HG02759 (cell line): ENCODE measurements at regions not wholly inside any gene's neighbourhood (a gene's known extent, or its start where the extent isn't known, plus 50 kb on each side); places are given as distances from the start of the nearest gene placed in this dataset.
"Not testable (repeated sequence)": the region's sequence is repeated elsewhere in the genome, so short reads cannot be mapped to it uniquely, and the experiment has no call there.

ENCODE experiments used
- ATAC-seq: cut with Tn5 transposase; IDR thresholded peaks from one replicate; pipeline ENCODE4 v1.9.1; 2021; ENCODE audit warnings: mild to moderate bottlenecking, moderate library complexity; ENCODE audit not compliant: unreplicated experiment

DNA sequence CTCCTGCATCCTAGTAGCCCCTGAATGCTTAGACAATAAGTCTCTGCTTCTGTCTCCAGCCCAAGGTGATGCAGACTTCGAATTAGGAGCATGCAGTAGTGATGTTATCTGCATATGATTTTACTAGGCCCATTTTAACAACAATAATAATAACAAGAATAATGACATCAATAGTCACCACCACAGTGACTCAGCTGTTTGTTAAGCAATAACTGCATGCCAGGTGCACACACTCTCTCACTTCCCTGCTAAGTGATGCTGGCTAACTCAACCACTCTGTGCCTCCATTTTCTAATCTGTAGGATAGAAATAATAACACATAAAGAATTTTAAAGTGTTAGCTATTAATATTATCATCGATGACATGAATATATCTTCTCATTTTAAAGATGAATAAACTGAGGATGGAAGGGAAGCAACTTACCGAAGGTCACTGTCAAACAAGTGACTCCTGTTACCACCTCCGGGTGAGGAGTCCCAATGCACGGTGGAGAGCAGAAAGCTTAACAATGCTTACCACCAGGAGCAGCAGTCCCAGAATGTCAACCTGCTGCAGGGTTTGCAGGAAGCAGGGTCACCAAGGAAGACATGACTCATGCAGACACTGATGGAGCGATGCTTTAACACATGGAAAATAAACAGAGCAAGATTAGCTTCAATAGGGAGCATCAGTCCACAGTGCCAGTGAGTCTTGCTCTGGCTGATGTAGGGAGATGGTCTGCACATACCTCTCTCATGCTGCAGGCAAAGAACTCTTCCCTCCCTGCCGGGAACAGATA lies 290.2 kb downstream of the SPATA17 start:
- ATAC-seq: no peak

- no peak for ATAC-seq
Measured at GRCh38 chr1:217924924-217925323, 293.8 kb downstream of the SPATA17 start.

- ATAC-seq: no peak
Measured at GRCh38 chr1:217929213-217929885, 298.2 kb downstream of the SPATA17 start.

- ATAC-seq: no peak
Measured at GRCh38 chr1:217943361-217943760, 312.2 kb downstream of the SPATA17 start.

DNA sequence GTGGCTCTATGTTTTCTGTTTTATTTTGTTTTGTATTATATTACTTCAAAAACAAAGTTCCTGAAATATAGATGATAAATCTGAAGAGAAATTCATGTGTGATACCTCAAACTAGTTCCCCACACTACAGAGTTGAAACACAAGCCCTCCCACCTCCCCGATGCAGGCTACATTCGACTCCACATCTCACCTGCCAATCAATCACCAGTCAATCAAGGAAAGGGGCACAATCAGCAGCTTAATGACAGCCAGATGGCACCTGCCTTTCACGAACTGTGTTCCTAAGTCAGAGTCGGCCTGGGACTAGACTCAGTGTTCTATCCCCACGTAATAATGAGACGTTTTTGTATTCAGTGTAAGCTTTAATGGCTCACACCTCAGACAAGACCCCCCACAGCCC lies 313.4 kb downstream of the SPATA17 start:
- ATAC-seq: no peak

DNA sequence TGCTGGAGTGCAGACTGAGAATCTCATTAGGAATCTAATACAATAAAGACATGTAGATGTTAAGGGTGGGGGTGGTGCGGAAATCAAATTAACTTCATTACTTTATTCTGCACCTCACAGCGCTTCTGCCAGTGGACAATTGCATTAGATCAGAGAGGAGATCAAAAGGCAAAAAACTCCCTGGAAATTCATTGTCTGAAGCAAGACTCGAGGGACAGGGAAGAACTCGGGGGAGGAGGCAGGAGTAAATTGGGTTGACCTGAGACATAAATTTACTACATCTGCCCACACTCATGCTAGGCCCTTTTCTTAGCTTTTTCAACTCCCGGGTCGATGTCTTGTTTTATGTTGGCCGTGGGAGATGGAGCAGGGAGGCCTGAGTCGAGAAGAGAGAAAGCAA lies 315.4 kb downstream of the SPATA17 start:
- no peak for ATAC-seq

DNA sequence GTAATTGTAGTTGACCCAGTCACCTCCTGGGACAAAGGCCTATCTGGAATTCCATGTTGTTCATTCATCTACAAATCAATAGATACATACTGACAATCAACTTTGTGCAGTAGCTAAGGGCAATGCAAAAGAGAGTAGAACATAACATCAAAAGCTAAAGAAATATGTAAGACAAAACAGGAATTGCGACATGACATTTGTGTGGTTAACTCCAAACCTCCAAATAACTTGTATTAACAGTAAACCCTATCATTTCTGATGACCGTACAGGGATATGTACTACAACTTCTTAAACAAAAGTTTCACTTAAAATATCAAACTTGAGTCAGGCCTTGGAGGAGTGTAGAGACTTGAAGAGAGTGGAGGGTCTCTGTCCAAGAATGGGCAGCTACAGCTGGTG lies 317.6 kb downstream of the SPATA17 start:
- ATAC-seq: no peak

DNA sequence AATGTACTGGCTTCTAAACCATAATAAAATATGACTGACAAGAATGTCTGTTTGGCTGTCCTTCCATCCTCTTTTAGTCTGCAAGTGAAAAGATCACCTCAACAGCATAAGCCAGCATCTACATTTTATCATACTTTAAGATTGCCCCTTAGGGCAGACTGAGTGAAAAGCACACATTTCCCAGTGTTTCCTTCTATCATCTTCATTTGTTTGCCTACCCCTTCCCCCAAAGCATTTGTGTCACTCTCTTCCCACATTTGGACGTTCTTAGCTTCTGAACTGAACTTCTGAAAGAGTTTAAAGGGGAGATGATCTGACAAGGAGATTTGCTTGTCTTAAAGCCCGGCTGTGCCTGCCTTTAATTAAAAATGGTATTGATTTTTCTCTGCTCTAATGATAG lies 322.2 kb downstream of the SPATA17 start:
- no peak for ATAC-seq

GRCh38 chr1:217953922-217954321 lies 322.8 kb downstream of the SPATA17 start:
- ATAC-seq: no peak

- ATAC-seq: no peak
Measured at GRCh38 chr1:217955723-217956122, 324.6 kb downstream of the SPATA17 start.

GRCh38 chr1:217965156-217965786 lies 319.8 kb upstream of the RRP15 start:
- no peak for ATAC-seq

DNA sequence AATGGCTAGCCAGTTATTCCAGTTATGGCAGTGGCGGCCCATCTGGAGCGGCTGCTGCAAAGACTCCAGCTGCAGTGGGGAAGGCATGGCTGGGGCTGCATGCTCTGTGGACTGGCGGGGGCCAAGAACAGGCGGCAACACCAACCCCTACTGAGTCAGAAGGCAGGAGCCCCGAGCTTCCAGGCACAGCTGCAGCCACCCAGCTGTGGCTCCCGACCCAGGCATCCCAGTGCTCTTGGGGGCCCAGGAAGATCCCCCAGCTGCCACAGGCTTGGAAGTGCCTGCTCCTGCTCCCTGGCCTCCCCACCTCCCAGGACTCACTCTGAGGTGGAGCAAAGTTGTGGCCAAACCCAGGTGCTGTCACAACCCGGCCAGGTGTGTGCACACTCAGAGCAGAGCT lies 317.0 kb upstream of the RRP15 start:
- no peak for ATAC-seq

- ATAC-seq: no peak
Measured at GRCh38 chr1:217969428-217969827, 315.7 kb upstream of the RRP15 start.

DNA sequence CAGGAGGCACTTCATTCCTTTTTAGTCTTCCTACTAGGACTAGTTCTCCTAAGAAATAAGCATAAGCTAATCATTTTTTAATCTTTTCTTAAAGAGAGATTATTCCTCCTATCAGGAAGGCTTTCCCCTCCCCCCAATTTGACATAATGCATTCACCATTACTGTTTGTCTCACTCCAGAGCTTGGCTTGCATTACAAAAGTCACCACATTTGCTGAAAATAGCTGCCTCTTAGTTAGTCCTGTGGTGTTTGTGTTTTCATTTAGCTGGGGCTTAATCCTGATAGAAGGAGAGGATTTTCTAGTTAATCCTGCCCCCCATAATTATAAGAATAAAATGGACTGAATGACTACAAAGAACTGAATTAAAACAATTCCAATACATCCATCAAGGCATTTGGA lies 307.1 kb upstream of the RRP15 start:
- no peak for ATAC-seq

- no peak for ATAC-seq
Measured at GRCh38 chr1:217981430-217981829, 303.7 kb upstream of the RRP15 start.

DNA sequence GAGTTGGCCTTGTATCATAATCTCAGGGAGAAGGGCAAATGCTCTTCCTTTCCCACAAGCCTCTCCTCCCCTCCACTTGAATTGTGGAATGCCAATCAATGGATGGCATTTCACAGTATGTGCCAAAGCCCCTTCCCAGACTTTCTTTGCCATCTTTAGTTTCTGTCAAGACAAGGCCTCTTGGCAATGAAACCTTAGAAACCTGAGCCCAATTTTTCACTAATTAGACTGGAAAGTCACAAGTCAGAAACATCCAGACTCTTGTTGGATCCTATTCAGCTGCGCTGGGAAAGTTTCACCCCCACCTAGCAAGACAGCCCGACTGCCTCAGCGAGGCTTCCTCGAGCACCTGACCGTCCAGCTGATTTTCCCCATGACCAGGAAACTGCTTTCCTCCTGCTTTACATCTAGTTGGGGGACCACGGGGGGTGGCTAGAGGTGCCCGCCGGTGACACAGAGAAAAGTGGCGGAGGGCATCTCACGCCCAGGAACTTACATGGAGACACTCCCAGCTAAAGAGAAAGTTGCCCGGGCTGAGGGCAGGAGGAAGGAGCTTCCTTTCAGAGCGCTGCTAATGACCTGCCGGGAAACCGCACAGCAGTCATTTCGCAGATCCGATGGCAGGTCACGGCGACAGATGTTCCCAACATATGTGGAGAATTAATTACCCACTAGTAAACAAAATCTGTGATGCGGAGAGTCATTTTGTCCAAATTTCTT lies 302.6 kb upstream of the RRP15 start:
- no peak for ATAC-seq

- ATAC-seq: no peak
Measured at GRCh38 chr1:217983051-217983375, 302.1 kb upstream of the RRP15 start.

DNA sequence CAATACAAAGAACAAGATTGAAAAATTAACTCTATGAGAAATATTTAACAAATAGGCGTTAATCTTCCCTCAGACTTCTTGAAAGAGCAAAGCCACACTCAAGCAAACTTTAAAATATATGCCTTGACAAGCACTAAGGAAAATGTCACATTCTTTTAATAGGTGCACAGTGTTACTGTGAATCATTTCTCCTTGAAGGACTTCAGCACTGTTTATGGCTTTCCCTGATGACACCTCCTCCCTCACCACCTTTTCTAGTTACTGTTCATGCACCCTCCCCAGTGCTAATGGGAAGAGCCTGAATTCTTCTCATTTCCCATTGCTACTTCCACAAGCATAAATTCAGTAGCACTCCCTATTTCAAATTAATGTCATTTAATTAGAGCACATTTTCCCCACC lies 299.5 kb upstream of the RRP15 start:
- ATAC-seq: no peak

GRCh38 chr1:217989510-217989909 lies 295.6 kb upstream of the RRP15 start:
- no peak for ATAC-seq

DNA sequence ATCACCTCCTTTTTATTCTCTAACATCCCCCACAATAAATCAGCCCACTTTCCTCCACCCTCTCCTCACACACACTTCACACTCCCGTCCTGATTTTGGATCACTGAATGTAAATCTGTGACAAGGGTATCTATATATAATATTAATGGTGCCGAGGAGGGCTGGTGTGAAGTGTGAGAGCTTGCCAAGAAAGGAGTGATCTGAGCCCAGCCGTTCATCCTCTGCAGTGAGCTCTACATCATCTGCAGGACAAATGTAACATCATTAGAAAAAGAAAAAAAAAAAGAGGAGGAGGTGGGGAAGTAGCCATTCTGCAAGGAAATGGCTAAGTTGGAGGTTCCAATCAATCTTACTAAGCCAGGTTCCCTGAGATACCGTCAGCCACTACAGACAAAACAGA lies 291.7 kb upstream of the RRP15 start:
- no peak for ATAC-seq

DNA sequence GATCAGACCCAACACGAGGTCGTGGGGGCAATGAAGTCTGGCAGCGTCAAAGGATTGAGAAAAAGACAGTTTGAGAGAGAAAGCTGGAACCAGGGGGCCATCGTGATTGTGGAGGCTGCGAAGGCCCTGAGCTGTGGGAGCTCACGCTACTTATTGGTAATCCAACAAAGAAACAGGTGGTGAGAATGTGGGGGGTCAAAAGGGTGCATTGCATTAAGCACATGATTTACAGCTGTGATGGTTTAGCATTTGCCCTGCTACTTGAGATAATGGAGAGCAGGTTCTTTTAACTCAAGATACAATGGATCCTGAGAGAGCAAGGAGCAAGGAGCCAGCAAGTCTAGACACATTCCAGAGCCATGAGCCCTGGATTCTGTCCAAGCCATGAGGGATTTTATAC lies 276.8 kb upstream of the RRP15 start:
- not testable (repeated sequence) for ATAC-seq

DNA sequence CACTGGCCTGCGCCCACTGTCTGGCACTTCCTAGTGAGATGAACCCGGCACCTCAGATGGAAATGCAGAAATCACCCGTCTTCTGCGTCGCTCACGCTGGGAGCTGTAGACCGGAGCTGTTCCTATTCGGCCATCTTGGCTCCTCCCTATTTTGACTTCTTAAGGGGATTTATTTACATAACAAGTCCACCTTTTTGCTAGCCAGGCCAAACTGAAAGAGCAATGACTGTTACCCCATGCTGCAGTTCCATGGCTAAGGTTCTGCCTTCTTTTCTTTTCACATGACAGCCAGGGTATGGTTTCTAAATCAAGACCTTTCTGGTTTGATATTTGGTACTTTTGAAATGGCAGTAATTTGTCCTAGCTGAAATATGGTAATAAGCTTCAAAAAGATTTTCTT lies 270.0 kb upstream of the RRP15 start:
- ATAC-seq: not testable (repeated sequence)
